Forelimb muscle (tissue), 1 donor: ENCODE measurements at regions not wholly inside any gene's neighbourhood (a gene's known extent, or its start where the extent isn't known, plus 50 kb on each side); places are given as distances from the start of the nearest gene placed in this dataset.
A peak's percentile ranks its signal among the peaks of the same experiment; 100 is the strongest.

Experiments used
- DNase-seq: peaks from one replicate; pipeline ENCODE4 v3.0.0-alpha.2; 2013; ENCODE audit warnings: low read depth

GRCh38 chr2:219897456-219897855 lies 270.0 kb downstream of the SLC4A3 start:
- DNase-seq = no peak

- DNase-seq = no peak
Measured at GRCh38 chr2:219901155-219901554, 273.7 kb downstream of the SLC4A3 start.

GRCh38 chr2:219902891-219903552 lies 275.6 kb downstream of the SLC4A3 start:
- DNase-seq = no peak

GRCh38 chr2:219905640-219906039 lies 278.2 kb downstream of the SLC4A3 start:
- no peak for DNase-seq

- no peak for DNase-seq
Measured at GRCh38 chr2:219906114-219907010, 278.9 kb downstream of the SLC4A3 start.

- DNase-seq = peak; percentile 69
Measured at GRCh38 chr2:219907011-219907365, 279.6 kb downstream of the SLC4A3 start.

GRCh38 chr2:219908538-219908937 lies 281.1 kb downstream of the SLC4A3 start:
- DNase-seq = no peak

- no peak for DNase-seq
Measured at GRCh38 chr2:219911541-219911940, 284.1 kb downstream of the SLC4A3 start.

GRCh38 chr2:219912491-219912921 lies 285.1 kb downstream of the SLC4A3 start:
- peak; percentile 92 for DNase-seq

GRCh38 chr2:219914577-219914976 lies 287.1 kb downstream of the SLC4A3 start:
- no peak for DNase-seq

- DNase-seq = no peak
Measured at GRCh38 chr2:219916281-219916680, 288.9 kb downstream of the SLC4A3 start.

- no peak for DNase-seq
Measured at GRCh38 chr2:219916726-219917440, 289.5 kb downstream of the SLC4A3 start.

- peak; percentile 48 for DNase-seq
Measured at GRCh38 chr2:219918254-219918653, 290.8 kb downstream of the SLC4A3 start.

GRCh38 chr2:219918944-219919343 lies 291.5 kb downstream of the SLC4A3 start:
- no peak for DNase-seq

GRCh38 chr2:219919506-219919905 lies 292.1 kb downstream of the SLC4A3 start:
- DNase-seq = no peak

GRCh38 chr2:219929835-219930234 lies 302.4 kb downstream of the SLC4A3 start:
- no peak for DNase-seq

- no peak for DNase-seq
Measured at GRCh38 chr2:219939647-219940046, 312.2 kb downstream of the SLC4A3 start.

- peak; percentile 11 for DNase-seq
Measured at GRCh38 chr2:219944866-219945265, 317.4 kb downstream of the SLC4A3 start.

- no peak for DNase-seq
Measured at GRCh38 chr2:219946021-219946420, 318.6 kb downstream of the SLC4A3 start.

- no peak for DNase-seq
Measured at GRCh38 chr2:219946529-219946928, 319.1 kb downstream of the SLC4A3 start.

GRCh38 chr2:219947575-219947974 lies 320.1 kb downstream of the SLC4A3 start:
- DNase-seq = no peak

GRCh38 chr2:219949053-219949452 lies 321.6 kb downstream of the SLC4A3 start:
- DNase-seq = no peak
